ENCODE measurements at regions not wholly inside any gene's neighbourhood (a gene's known extent, or its start where the extent isn't known, plus 50 kb on each side); places are given as distances from the start of the nearest gene placed in this dataset.

GRCh38 chr6:114559419-114559818, 216.6 kb upstream of the HS3ST5 start:
- DNase-seq (ENCODE audit: low read depth, low spot score), result no peak

DNA sequence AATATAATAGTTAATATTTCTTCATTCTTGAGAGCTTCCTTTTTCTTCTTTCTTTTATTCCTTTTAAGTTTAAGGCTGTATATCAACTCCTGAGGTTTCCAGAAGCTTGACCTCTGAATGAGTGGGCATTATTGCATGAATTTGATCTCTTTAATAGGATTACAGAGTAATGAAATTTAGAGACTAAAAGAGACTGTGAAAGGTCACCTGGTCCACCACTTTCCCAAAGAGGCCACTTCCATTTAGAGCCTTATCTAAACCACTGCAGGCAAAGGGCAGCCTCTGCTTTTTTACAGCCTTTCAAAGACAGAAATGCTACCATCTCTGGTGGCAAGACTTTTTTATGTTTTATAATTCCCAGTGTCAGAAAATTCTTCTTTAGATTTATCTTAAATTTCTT, 215.3 kb upstream of the HS3ST5 start:
- no peak for DNase-seq (ENCODE audit: low read depth, low spot score)

DNA sequence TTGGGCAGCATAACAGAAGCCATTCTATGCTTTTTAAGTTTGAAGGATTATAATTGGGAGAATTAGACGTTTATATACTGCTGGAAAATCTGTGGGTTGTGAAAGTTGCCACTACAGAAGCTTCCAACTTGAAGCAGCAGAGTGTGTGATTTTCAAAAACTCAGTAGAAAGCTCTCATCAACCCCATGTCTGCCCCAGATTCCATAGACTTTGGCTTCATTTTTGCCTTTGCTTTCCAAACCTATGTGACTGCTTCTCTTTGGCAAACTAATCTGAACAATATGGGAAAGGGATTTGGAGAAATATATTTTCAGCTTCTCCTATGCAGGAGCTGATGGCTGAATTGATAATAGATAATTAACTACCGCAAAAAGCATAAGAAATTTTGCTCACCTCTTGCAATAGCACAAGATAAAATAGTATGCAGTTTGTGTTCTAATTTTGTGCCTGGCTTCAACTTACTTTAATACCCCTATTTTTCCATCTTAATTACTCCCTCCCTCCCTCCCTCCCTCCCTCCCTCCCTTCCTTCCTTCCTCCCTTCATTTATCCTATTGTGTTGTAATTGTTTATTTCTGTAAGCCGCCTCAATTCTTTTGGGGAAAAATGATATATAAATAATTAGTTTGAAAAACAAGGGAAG, 214.1 kb upstream of the HS3ST5 start:
- no peak for DNase-seq (ENCODE audit: low read depth, low spot score)

DNA sequence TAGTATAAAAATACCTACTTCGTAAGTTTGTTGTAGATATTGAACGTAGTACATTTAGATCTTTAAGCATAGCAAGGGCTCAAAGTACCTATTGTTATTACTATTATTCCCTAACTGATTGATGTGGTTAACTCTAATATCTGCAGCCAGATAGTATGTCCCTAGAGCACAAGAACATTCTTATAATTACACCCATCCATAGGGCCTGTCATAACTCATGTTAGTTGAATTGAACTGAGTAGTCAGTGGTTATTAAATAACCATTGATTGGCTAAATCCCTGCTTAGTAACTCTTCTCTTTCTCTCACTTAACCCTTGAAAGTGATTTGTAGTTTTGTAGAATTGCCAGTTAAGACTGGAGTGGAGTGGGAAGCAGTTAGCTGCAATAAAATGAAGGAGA, 207.5 kb upstream of the HS3ST5 start:
- DNase-seq (ENCODE audit: low read depth, low spot score), result no peak

DNA sequence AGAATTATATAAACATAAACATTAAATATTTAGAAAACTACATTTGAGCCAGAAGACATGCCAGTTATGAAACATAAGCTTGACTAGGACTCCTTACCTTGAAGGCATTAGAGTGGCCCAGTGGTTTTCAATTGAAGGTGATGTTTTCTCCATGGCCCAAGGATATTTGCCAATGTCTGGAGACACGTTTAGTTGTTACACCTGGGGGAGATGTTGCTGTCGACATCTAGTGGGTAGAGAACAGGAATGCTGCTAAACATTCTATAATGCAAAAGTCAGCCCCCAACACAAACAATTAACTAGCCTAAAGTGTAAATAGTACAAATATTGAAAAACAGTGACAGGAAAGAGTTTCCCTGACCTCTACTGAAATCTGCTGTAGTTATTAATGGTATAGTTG, 200.9 kb upstream of the HS3ST5 start:
- DNase-seq (ENCODE audit: low read depth, low spot score), result no peak

DNA sequence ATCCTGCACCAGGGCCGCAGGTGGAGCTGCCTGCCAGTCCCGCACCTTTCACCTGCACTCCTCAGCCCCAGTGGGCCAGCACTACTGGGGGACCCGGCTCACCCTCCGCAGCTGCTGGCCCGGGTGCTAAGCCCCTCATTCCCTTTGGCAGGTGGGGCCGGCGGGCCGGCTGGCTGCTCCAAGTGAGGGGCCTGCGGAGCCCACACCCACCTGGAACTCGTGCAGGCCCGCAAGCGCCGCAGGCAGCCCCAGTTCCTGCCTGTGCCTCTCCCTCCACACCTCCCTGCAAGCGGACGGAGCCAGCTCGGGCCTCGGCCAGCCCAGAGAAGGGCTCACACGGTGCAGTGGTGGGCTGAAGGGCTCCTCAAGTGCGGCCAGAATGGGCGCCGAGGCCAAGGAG, 199.0 kb upstream of the HS3ST5 start:
- no peak for DNase-seq (ENCODE audit: low read depth, low spot score)

- no peak for DNase-seq (ENCODE audit: low read depth, low spot score)
These were observed 195.2 kb upstream of the HS3ST5 start for GRCh38 chr6:114537977-114538376.

- no peak for DNase-seq (ENCODE audit: low read depth, low spot score)
These were observed 192.0 kb upstream of the HS3ST5 start for GRCh38 chr6:114534813-114535212.

DNA sequence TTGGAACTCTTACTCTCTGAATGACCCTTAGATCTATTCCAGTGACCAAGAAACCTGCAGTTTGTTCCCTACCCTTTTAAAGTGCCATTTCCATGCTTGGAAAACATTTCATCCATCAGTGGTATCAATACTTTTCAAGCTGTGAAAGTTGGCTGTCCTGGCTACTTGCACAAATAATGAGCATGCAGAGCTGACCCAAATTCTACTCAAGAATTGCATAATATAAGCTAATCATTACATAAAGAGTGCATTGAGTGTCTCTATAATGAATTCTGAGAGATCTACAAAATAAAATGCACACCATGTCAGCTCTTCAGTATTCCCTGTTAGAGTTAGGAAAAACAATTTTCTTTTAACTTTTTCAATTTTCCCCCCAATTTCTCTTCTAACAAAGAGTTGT, 181.3 kb upstream of the HS3ST5 start:
- DNase-seq (ENCODE audit: low read depth, low spot score), result no peak

DNA sequence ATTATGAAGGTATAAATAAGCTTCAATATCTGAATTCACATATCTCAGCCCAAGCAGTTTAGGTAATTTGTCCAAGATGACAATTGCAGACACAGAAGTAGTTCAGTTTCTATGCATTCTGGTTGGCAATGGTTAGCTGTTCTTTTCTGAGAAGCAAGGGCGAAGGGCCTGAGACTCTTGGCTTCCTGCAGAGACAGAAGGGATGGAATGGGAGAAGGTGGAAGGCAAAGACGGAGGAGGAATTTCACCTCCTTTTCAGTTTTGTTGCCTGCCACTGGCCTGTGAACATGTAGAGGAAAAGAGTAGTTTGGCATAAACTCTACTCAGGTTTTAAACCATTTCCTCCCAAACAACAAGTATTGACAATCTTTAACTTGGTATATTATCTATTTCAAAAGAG, 180.7 kb upstream of the HS3ST5 start:
- no peak for DNase-seq (ENCODE audit: low read depth, low spot score)

- no peak for DNase-seq (ENCODE audit: low read depth, low spot score)
These were observed 179.1 kb upstream of the HS3ST5 start for GRCh38 chr6:114521926-114522325.

DNA sequence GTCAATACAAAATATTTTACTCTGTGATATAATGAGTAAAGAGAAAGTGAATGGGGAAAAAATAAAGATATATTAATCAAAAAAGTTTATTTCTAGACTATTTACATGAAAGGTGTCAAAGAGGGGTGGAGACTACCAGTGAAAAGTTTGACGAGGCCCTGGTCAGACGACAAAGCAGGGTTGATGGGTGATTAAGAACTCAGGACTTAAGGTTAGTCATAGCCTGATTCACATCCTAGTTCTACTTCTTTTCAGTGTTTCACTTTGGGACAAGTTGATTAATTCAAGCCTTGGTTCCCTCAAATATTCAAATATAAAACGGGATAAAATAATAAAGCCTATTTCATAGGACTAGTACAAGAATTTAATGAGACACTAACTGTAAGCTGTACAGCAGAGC, 178.2 kb upstream of the HS3ST5 start:
- no peak for DNase-seq (ENCODE audit: low read depth, low spot score)

DNA sequence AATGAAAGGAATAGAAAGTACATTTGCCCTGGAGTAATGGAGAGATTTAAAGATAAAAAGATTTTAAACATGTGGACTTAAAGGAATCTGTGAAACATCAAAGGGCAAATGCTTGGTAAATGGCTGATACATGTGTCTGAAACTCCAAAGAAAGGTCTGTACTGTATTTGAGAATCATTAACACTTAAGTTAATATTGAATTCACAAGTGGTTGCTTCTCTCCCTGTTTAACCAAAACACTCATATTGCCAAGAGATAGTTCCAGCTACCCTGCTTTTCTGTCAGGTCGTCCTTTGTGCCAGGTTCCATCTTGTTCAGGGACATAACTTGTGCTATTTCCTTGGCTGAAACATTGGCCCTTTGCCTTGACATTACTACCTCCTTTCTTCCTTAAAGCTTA, 171.3 kb upstream of the HS3ST5 start:
- no peak for DNase-seq (ENCODE audit: low read depth, low spot score)

GRCh38 chr6:114471450-114471849, 128.6 kb upstream of the HS3ST5 start:
- DNase-seq (ENCODE audit: low read depth, low spot score), result no peak

- no peak for DNase-seq (ENCODE audit: low read depth, low spot score)
These were observed 125.1 kb upstream of the HS3ST5 start for GRCh38 chr6:114467931-114468330.

GRCh38 chr6:114465511-114465910, 122.7 kb upstream of the HS3ST5 start:
- DNase-seq (ENCODE audit: low read depth, low spot score), result no peak

DNA sequence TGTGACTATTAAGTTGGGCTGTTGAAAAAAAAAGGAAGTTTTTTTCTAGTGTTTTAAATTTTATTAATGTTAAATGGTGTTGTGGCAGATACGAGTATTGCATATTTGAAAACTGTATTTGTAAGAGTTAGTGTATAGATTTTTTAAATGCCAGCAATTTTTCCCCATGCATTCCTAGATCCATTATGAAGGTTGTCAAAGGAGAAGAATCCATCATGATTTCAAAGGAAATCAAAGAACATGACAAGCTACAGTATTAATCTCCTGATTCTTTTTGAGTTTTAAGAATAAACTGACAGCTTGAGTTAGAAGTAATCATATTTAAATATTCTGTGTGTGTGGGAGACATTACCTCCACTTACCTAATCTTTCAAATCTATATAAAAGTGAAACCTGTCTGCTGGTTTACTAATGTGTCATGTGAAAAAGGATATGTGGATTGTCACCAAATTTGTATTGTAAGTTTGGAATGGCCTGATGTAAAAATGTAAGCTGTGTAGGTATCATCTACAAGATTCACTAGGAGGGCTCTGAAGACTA, 111.0 kb upstream of the HS3ST5 start:
- no peak for DNase-seq (ENCODE audit: low read depth, low spot score)

DNA sequence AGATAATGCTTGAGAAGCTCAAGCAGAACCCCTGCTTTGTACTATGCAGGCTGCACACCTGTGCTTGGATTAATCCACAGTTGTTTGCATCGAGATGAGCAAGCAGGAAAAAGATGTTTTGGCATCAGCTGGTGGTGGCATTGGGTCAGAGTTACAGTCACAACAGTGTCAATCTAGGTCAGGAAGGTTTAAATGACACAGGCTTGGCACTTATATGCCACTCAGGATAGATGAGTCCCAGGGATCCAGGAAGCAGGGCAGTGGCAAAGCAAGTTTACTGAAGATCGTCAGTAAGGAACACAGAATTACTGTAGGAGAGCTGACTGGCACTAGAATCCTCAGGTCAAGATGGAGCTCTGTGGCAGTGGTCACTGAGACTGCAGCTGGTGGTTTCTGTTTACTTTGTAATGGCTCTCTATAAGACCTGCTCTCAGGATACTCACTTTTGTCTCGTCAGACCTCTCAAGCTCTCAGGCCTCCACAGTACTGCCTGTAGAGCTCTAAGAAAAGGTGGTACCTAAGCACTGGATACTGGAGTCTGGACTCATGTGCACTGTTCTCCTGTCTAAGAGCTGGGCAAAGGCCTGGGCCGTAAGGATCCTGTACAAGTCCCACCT, 110.1 kb upstream of the HS3ST5 start:
- no peak for DNase-seq (ENCODE audit: low read depth, low spot score)

DNA sequence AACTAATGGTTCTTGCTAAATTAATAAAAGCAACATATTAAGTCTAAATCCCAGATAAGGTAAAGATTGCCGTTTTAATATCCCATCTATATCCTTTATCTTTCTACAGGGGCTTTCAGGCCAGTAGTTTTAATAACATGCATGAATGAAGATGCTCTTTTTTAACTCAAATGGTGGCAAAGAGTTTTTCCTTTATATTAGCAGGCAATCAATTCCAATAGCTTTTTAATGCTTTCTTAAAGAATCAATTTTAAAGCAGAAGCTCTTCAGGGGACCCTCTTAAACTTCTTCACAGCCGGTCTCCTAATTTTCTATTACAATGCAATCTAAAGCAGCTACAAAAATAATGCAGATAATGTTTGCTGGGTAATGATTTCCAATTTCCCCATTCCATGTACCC, 107.8 kb upstream of the HS3ST5 start:
- no peak for DNase-seq (ENCODE audit: low read depth, low spot score)

- no peak for DNase-seq (ENCODE audit: low read depth, low spot score)
These were observed 106.8 kb upstream of the HS3ST5 start for GRCh38 chr6:114449659-114450058.

- DNase-seq (ENCODE audit: low read depth, low spot score), result no peak
These were observed 103.5 kb upstream of the HS3ST5 start for GRCh38 chr6:114446342-114446741.

- no peak for DNase-seq (ENCODE audit: low read depth, low spot score)
These were observed 103.0 kb upstream of the HS3ST5 start for GRCh38 chr6:114445846-114446245.

DNA sequence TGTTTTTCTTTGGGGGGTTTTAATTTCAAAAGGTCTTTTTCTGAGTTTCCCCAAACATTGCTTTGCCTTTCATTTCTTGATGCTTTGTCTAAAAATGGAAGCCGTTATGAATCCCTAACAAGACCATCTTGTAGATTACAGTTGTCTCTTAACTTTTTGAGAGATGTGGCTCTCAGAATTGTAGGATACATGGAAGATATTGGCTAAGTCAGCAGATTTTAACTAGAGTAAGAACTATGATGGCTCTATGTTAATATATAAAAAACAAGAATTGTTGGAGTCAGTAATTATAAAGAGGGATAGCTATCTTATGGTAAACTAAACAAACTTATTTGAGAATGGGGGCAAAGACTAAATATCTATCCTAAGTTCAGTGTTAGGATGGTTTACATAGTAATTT, 96.6 kb upstream of the HS3ST5 start:
- DNase-seq (ENCODE audit: low read depth, low spot score), result no peak

DNA sequence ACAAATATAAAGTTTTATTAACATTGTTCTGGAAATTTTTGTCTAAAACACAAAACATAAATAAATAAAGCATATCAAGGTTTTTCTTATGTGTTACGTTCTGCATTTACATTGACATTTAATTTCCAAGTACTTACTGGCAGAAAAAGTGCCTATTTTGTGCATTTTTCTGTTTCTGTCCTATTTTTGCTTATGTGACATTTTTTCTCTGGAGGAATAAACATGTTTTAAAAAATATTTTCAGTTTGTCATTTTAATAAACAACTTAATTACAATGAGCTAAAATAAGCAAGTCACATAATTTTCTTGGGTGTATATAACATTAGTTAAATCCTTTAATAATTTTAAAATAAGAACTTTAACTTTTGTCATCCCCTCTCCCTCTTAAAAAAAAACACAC, 94.4 kb upstream of the HS3ST5 start:
- DNase-seq (ENCODE audit: low read depth, low spot score), result no peak

Data from smooth muscle cell of the brain vasculature (primary cell).